Ovary (tissue), 7 donors: ENCODE measurements at regions not wholly inside any gene's neighbourhood (a gene's known extent, or its start where the extent isn't known, plus 50 kb on each side); places are given as distances from the start of the nearest gene placed in this dataset.
"Not testable (repeated sequence)": the region's sequence is repeated elsewhere in the genome, so short reads cannot be mapped to it uniquely, and the experiment has no call there.

Experiments
- DNase-seq, 5 donors: peaks; one replicate each; pipeline ENCODE4 v3.0.0-alpha.2; 2019 to 2020
- H3K27ac ChIP-seq, 2 donors: fragments of 200-600 bp; one replicate each; pipeline versions ENCODE4 v1.5.1 to v1.8.0; 2019 to 2022
- H3K27me3 ChIP-seq: fragments of 200-600 bp; one replicate; pipeline ENCODE4 v1.8.0; 2022
- H3K36me3 ChIP-seq: fragments of 200-600 bp; sonication (generic); one replicate; pipeline ENCODE4 v1.5.1; 2019
- H3K4me1 ChIP-seq: one replicate; pipeline ENCODE4 v1.8.1; 2013; ENCODE audit warnings: mild to moderate bottlenecking, moderate library complexity; ENCODE audit not compliant: insufficient read depth
- H3K4me3 ChIP-seq: fragments of 200-600 bp; sonication (generic); one replicate; pipeline ENCODE4 v1.5.1; 2017
- H3K9me3 ChIP-seq, 2 donors: fragments of 200-600 bp in 1 of 2; sonication (generic) in 1 of 2; one replicate each; pipeline versions ENCODE4 v1.5.1 to v1.8.1; 2013 to 2019; ENCODE audit warnings: mild to moderate bottlenecking in 1 of 2, moderate library complexity in 1 of 2
- CTCF ChIP-seq, 3 donors: fragments of 450-650 bp in 2 of 3; fragments of 200-600 bp in 1 of 3; IDR thresholded peaks; one replicate each; pipeline versions ENCODE4 v1.5.1 to v1.8.0; 2016 to 2022; ENCODE audit warnings: antibody characterized with exemption in 3 of 3, mild to moderate bottlenecking in 1 of 3
- EP300 ChIP-seq: sonication (generic); formaldehyde crosslinking; IDR thresholded peaks from one replicate; pipeline ENCODE4 v1.6.1; 2017; ENCODE audit warnings: antibody characterized with exemption
- POLR2A ChIP-seq: fragments of 450-650 bp; IDR thresholded peaks from one replicate; pipeline ENCODE4 v1.6.1; 2017; ENCODE audit warnings: antibody characterized with exemption, mild to moderate bottlenecking, moderate library complexity
- WGBS, 3 donors: extraction: QIAGEN DNeasy Blood & Tissue Kit in 1 of 3; methylation state at CpG; one replicate each; pipeline versions ENCODE4 v1.1.5 to v1.1.7; 2013 to 2017; 5-methylcytosine and 5-hydroxymethylcytosine counted together
- intact Hi-C, 4 donors: fragments of 100-400 bp; cut with DNase I; formaldehyde crosslinking; loops; one replicate each; pipeline versions ENCODE4 v1.11.0 to v1.15.1; 2022 to 2023
- donor health status: DM: no; HTN: no; CAD: no; lungs with moderate emphysema.
- donor health status: DM: no; HTN: no; CAD: no.
- donor health status: Bipolar disorder and iron deficiency.
- donor health status: DM: no; HTN: no; CAD: no.
- donor health status: DM: yes; HTN: yes; CAD: no.

- no peak overlapping the region for H3K27ac ChIP-seq
- WGBS, 3 donors = 43 to 50% (median 47%) methylated on average over 11 of the region's 11 CpGs
- intact Hi-C loops = no loop called here
- no peaks in the 10 kb centered on the region for H3K27me3 ChIP-seq
- no peaks in the 10 kb centered on the region for H3K36me3 ChIP-seq
- no peak overlapping the region for H3K4me3 ChIP-seq
- H3K9me3 ChIP-seq = no peaks in the 10 kb centered on the region
- DNase-seq = no peak
- H3K4me1 ChIP-seq = no peaks in the 10 kb centered on the region
- TF ChIP-seq POLR2A = no peak
- TF ChIP-seq CTCF (IDR thresholded peaks at IDR 0.05) = no peak
- TF ChIP-seq EP300 = no peak
These were observed 82.9 kb upstream of the MLN start for GRCh38 chr6:33886673-33887144.

- 81 to 87% (median 84%) methylated on average over 5 of the region's 5 CpGs for WGBS, 3 donors
- H3K27me3 ChIP-seq = no peaks in the 10 kb centered on the region
- no peaks in the 10 kb centered on the region for H3K36me3 ChIP-seq
- intact Hi-C loops = no loop called here
- no peak overlapping the region for H3K27ac ChIP-seq
- DNase-seq = no peak
- TF ChIP-seq EP300 (no peak), POLR2A (no peak), CTCF (IDR thresholded peaks at IDR 0.05) (no peak)
- no peaks in the 10 kb centered on the region for H3K9me3 ChIP-seq
- no peak overlapping the region for H3K4me3 ChIP-seq
- no peaks in the 10 kb centered on the region for H3K4me1 ChIP-seq
These were observed 81.6 kb upstream of the MLN start for GRCh38 chr6:33885132-33886057.

- H3K27me3 ChIP-seq, H3K36me3 ChIP-seq, H3K4me1 ChIP-seq, H3K9me3 ChIP-seq, H3K27ac ChIP-seq, H3K4me3 ChIP-seq, intact Hi-C loops, DNase-seq: not testable (repeated sequence)
- 77 to 88% (median 79%) methylated on average over 4 of the region's 4 CpGs for WGBS, 3 donors
These were observed 79.8 kb upstream of the MLN start for GRCh38 chr6:33883621-33884020.

- DNase-seq = peak in 1 of 5 donors; percentile 26
- Histone ChIP-seq H3K4me3 (no peak overlapping the region), H3K27me3 (no peaks in the 10 kb centered on the region), H3K4me1 (no peaks in the 10 kb centered on the region), H3K9me3 (no peaks in the 10 kb centered on the region), H3K27ac (no peak overlapping the region), H3K36me3 (no peaks in the 10 kb centered on the region)
- intact Hi-C loops = no loop called here
- 30 to 47% (median 40%) methylated on average over 8 of the region's 8 CpGs for WGBS, 3 donors
- TF ChIP-seq EP300 (no peak), CTCF (IDR thresholded peaks at IDR 0.05) (no peak), POLR2A (no peak)
These were observed 78.4 kb upstream of the MLN start for GRCh38 chr6:33882154-33882553.

- H3K27me3 ChIP-seq = no peaks in the 10 kb centered on the region
- no peaks in the 10 kb centered on the region for H3K36me3 ChIP-seq
- TF ChIP-seq CTCF (IDR thresholded peaks at IDR 0.05) (no peak), EP300 (no peak), POLR2A (no peak)
- DNase-seq = no peak
- H3K27ac ChIP-seq = no peak overlapping the region
- H3K9me3 ChIP-seq = no peaks in the 10 kb centered on the region
- 78 to 83% (median 82%) methylated on average over 12 of the region's 12 CpGs for WGBS, 3 donors
- H3K4me1 ChIP-seq = no peaks in the 10 kb centered on the region
- intact Hi-C loops = no loop called here
- H3K4me3 ChIP-seq = no peak overlapping the region
These were observed 77.0 kb upstream of the MLN start for GRCh38 chr6:33880766-33881165.
